WERI-Rb-1 (cell line): ENCODE measurements at regions not wholly inside any gene's neighbourhood (a gene's known extent, or its start where the extent isn't known, plus 50 kb on each side); places are given as distances from the start of the nearest gene placed in this dataset.

Experiments used
- DNase-seq: peaks from one replicate; pipeline ENCODE4 v3.0.0-alpha.2; 2020
- H3K27ac ChIP-seq: fragments of 250-450 bp; sonication (Bioruptor Pico); 2 replicates; pipeline ENCODE4 v1.5.1; 2020; ENCODE audit warnings: mild to moderate bottlenecking, moderate library complexity
- H3K27me3 ChIP-seq: fragments of 250-450 bp; sonication (Bioruptor Pico); 2 replicates; pipeline ENCODE4 v1.5.1; 2021; ENCODE audit warnings: mild to moderate bottlenecking, low read depth, moderate library complexity; ENCODE audit not compliant: insufficient read depth, severe bottlenecking
- H3K36me3 ChIP-seq: fragments of 250-450 bp; sonication (Bioruptor Pico); 2 replicates; pipeline ENCODE4 v1.5.1; 2020; ENCODE audit warnings: mild to moderate bottlenecking, moderate library complexity
- H3K4me3 ChIP-seq: 2 replicates; pipeline ENCODE4 v1.5.1; 2011; ENCODE audit warnings: low read depth, mild to moderate bottlenecking, control low read depth, low read length
- H3K9me3 ChIP-seq: fragments of 250-450 bp; sonication (Bioruptor Pico); 2 replicates; pipeline ENCODE4 v1.5.1; 2021; ENCODE audit warnings: mild to moderate bottlenecking, moderate library complexity; ENCODE audit not compliant: severe bottlenecking
- CTCF ChIP-seq: IDR thresholded peaks from 2 replicates; pipeline ENCODE4 v1.5.1; 2011; ENCODE audit warnings: low read depth, mild to moderate bottlenecking, control low read depth, inconsistent platforms, low read length

- Histone ChIP-seq H3K9me3 (no peaks in the 10 kb centered on the region), H3K27me3 (no peaks in the 10 kb centered on the region), H3K27ac (no peak overlapping the region), H3K4me3 (no peak overlapping the region), H3K36me3 (no peaks in the 10 kb centered on the region)
- no peak for TF ChIP-seq CTCF
- no peak for DNase-seq
Observed at GRCh38 chr20:11454966-11455799, 462.5 kb upstream of the BTBD3 start.

- no peaks in the 10 kb centered on the region for H3K36me3 ChIP-seq
- no peaks in the 10 kb centered on the region for H3K9me3 ChIP-seq
- no peak overlapping the region for H3K27ac ChIP-seq
- H3K4me3 ChIP-seq: no peak overlapping the region
- no peak for DNase-seq
- no peak for TF ChIP-seq CTCF
- no peaks in the 10 kb centered on the region for H3K27me3 ChIP-seq
Observed at GRCh38 chr20:11457488-11457887, 460.2 kb upstream of the BTBD3 start.

GRCh38 chr20:11459090-11459890, 458.4 kb upstream of the BTBD3 start:
- TF ChIP-seq CTCF: no peak
- no peak for DNase-seq
- H3K4me3 ChIP-seq: no peak overlapping the region
- no peak overlapping the region for H3K27ac ChIP-seq
- no peaks in the 10 kb centered on the region for H3K36me3 ChIP-seq
- H3K9me3 ChIP-seq: no peaks in the 10 kb centered on the region
- H3K27me3 ChIP-seq: no peaks in the 10 kb centered on the region

GRCh38 chr20:11467436-11467835, 450.3 kb upstream of the BTBD3 start:
- DNase-seq: no peak
- Histone ChIP-seq H3K4me3 (no peak overlapping the region), H3K9me3 (no peaks in the 10 kb centered on the region), H3K36me3 (no peaks in the 10 kb centered on the region), H3K27me3 (no peaks in the 10 kb centered on the region), H3K27ac (no peak overlapping the region)
- TF ChIP-seq CTCF: no peak

- DNase-seq: no peak
- no peak for TF ChIP-seq CTCF
Observed at GRCh38 chr20:11468880-11469279, 448.8 kb upstream of the BTBD3 start.

More at GRCh38 chr20:11468880-11469279, 448.8 kb upstream of the BTBD3 start:
- no peaks in the 10 kb centered on the region for H3K9me3 ChIP-seq
- H3K36me3 ChIP-seq: no peaks in the 10 kb centered on the region
- H3K27ac ChIP-seq: no peak overlapping the region
- H3K4me3 ChIP-seq: no peak overlapping the region
- no peaks in the 10 kb centered on the region for H3K27me3 ChIP-seq
